ENCODE measurements at regions not wholly inside any gene's neighbourhood (a gene's known extent, or its start where the extent isn't known, plus 50 kb on each side); places are given as distances from the start of the nearest gene placed in this dataset.

GRCh38 chr1:81571946-81572345 is 228.8 kb upstream of the ADGRL2 start:
- TF ChIP-seq CTCF (IDR thresholded peaks at IDR 0.05) (no peak), POLR2A (IDR thresholded peaks at IDR 0.05) (no peak)

Data from adrenal gland (tissue), 5 donors.